ENCODE measurements at regions not wholly inside any gene's neighbourhood (a gene's known extent, or its start where the extent isn't known, plus 50 kb on each side); places are given as distances from the start of the nearest gene placed in this dataset.
A peak's percentile ranks its signal among the peaks of the same experiment; 100 is the strongest.

DNA sequence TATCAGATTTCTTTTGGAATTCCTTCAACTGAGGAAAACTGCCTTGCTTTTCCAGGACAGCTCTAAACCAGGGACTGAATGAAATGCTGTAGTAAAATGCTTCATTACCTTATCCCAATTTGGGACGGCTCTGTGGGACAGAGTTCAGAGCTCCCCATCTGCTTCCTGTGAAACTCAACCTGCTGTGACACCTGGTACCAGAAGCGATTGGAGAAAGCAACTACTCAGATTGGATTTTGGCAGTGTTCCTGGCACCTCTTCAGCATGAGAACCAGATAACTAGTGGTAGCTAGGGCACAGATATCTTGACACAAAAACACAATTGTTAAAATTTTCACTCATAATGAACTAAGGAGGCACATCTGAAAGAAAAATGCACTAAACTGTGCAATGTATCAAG is 539.1 kb downstream of the SI start:
- DNase-seq = no peak

- no peak for DNase-seq
Measured at GRCh38 chr3:164537485-164537884, 540.8 kb downstream of the SI start.

GRCh38 chr3:164533275-164533674 is 545.0 kb downstream of the SI start:
- DNase-seq = no peak

DNA sequence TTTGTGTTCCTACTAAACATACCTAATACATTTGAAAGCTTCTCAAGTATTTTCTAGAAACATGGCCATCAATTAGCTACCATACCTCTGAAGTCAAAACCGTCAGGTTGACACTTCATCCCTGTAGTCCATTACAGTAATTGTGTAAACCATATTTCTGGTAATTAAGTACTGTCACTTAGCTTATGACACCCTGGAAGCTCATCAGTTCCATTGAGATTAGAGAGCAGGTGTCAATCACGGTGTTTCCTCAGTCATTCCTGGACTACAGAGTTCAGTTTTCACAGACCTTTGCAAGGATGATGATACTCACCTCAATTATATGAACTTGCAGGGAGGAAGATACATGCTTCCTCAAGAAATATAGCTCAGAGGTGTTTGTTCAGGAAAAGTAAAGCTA is 552.0 kb downstream of the SI start:
- peak; percentile 17 for DNase-seq

- DNase-seq = no peak
Measured at GRCh38 chr3:164524201-164524600, 554.1 kb downstream of the SI start.

DNA sequence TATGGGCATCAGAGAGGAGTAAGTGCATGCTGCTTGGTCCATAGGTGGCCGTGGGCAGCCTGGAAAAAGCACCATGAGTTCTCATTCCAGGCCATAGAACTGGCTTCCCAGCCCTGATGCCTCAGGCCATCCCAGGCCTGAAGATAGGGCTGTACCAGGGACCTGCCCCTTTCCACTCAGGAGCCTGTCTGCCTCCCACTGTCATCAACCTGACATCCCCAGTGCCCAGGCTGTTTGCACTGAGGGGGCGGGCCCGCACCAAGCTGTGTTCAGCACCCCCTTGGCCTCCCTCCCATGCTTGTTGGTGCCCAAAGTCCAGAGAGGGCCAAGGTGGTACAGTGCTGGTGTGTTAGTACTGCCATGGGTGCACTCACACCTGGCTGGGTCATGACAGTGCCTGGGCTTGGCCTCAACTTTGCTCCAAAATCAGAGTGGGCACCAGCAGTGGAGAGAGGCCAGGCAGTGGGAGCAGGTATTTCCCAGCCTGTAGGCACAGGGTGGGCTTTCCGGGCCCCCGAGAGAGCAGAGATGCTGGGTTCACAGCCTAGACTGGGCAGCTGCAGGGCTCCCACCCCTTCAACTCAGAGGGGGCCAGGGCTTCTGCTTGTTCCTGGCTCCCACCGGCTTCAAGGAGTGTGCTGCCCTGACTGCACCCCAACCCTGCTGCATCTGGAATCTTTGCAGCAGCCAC is 556.1 kb downstream of the SI start:
- no peak for DNase-seq

GRCh38 chr3:164521644-164522043 is 556.7 kb downstream of the SI start:
- DNase-seq = no peak

GRCh38 chr3:164521139-164521538 is 557.2 kb downstream of the SI start:
- no peak for DNase-seq

DNA sequence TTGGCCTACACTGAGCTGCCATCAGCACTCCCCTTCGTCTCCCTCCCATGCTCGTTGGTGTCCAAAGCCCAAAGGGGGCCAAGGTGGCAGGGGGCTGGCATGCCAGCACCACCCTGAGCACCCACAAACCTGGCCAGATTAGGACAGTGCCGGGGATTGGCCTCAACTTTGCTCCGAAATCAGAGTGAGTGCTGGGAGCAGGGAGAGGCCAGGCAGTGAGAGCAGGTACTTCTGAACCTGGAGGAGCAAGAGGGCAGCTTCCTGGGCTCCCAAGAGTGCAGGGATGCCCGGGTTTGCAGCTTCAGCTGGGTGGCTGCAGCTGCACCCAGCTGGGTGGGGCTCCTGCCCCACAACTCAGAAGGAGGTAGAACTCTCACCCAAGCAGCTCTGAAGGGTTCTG is 563.0 kb downstream of the SI start:
- no peak for DNase-seq

- DNase-seq = no peak
Measured at GRCh38 chr3:164514576-164514975, 563.7 kb downstream of the SI start.

GRCh38 chr3:164507886-164508285 is 570.4 kb downstream of the SI start:
- DNase-seq = no peak

DNA sequence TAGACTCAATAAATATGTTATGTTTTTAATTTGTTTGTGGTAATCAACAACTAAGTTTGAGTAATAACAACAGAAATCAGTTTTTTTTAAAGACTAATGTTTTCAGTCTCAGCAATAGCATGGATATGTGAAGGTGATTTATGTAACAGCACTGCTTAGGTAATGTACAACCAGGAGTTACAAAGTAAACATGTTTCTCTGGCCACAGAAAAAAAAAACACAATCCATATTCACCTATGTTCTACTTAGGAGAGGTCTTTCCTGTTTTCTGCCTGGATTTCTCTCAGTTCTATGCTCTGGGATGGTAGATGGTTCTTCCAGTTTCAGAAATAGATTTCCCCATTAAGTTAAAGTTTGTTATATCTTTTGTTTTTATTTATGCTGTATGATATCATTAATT is 579.4 kb downstream of the SI start:
- DNase-seq = no peak

- DNase-seq = no peak
Measured at GRCh38 chr3:164488893-164489292, 589.4 kb downstream of the SI start.

DNA sequence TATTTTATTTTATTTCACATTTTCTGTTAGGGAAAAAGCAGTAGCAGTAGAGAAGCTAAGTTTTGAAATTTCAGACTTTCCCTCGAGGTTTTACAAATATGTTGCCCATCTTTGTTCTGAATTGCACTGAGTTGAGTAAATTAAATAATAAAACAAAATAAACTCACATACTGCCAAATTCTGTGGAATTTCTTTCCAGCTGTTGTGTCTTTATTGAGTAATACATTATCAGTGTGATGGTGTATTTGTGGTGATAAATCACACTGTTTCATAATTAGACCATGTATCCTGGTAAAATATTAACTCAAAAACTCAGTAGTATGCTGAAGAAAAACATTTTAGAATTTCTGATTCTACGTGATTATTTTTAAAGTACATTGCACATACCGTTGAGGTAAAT is 592.1 kb downstream of the SI start:
- DNase-seq = no peak

DNA sequence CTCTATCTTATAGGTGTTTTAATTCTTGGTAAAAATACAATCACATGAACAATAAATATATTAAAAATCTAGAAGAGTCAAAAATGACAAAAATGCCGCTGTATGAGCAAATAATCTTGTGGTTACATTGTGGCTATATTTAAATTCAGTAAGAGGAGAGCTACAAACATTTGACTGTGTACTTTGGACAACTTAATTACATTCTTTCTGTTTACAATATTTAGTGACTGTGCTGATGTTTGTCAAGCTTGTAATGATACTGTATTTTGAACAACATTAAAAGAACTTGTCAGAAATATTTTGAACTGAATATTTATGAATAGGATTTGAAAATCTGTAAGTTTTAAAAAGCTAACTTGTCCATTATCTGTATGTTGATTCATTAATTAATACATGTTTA is 598.3 kb downstream of the SI start:
- DNase-seq = no peak

- no peak for DNase-seq
Measured at GRCh38 chr3:164479406-164479805, 598.9 kb downstream of the SI start.

DNA sequence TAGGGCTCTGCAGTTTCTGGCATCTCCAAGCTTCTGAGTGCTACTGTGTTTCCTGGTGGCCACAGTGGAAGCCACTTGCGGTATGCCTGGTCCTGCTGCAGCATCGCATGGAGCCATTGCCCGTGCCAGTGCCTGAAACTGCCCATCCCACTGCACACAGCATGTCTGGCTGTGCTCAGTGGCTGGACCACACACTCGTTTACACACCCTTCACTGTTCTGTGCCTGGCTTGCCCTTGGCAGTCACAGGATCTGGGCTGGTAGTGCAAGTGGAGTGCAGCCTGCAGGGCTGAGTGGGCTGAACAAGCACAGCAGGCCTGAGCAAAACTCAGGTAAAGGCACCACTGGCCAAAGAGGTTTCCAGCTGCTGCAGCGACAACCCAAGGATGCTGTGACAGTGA is 600.0 kb downstream of the SI start:
- no peak for DNase-seq

- no peak for DNase-seq
Measured at GRCh38 chr3:164477403-164477802, 600.9 kb downstream of the SI start.

GRCh38 chr3:164476631-164477030 is 601.7 kb downstream of the SI start:
- DNase-seq = no peak

GRCh38 chr3:164470471-164470870 is 607.8 kb downstream of the SI start:
- no peak for DNase-seq

- DNase-seq = no peak
Measured at GRCh38 chr3:164468055-164468454, 610.2 kb downstream of the SI start.

- peak; percentile 90 for DNase-seq
Measured at GRCh38 chr3:164467007-164467406, 611.3 kb downstream of the SI start.

- no peak for DNase-seq
Measured at GRCh38 chr3:164465172-164465571, 613.1 kb downstream of the SI start.

GRCh38 chr3:164460851-164461250 is 617.4 kb downstream of the SI start:
- DNase-seq = no peak

GRCh38 chr3:164459521-164460151 is 618.7 kb downstream of the SI start:
- no peak for DNase-seq

Data from NCI-H82 (cell line).